GM23338 (cell line): ENCODE measurements at regions not wholly inside any gene's neighbourhood (a gene's known extent, or its start where the extent isn't known, plus 50 kb on each side); places are given as distances from the start of the nearest gene placed in this dataset.

Source experiments
- ATAC-seq: fragments of 200-7000 bp; cut with Tn5 transposase; 3 replicates; pipeline ENCODE4 v1.9.1; 2020
- DNase-seq: peaks from one replicate; pipeline ENCODE4 v3.0.0-alpha.2; 2015; ENCODE audit warnings: low spot score
- H2AFZ ChIP-seq: fragments of 200-600 bp; sonication (generic); 2 replicates; pipeline ENCODE4 v1.8.0; 2016; ENCODE audit warnings: antibody characterized with exemption, mild to moderate bottlenecking, moderate library complexity
- H3F3A ChIP-seq: fragments of 200-600 bp; sonication (generic); replicated peaks from 2 replicates; pipeline ENCODE4 v1.8.0; 2017; ENCODE audit warnings: antibody characterized with exemption, mixed run types, low read depth
- H3K27ac ChIP-seq: fragments of 200-600 bp; sonication (generic); 2 replicates; pipeline ENCODE4 v1.6.1; 2016; ENCODE audit warnings: low read depth
- H3K27me3 ChIP-seq: fragments of 200-600 bp; sonication (generic); 2 replicates; pipeline ENCODE4 v1.8.0; 2016; ENCODE audit warnings: mild to moderate bottlenecking, mixed run types, moderate library complexity; ENCODE audit not compliant: insufficient read depth
- H3K36me3 ChIP-seq: fragments of 200-600 bp; sonication (generic); 2 replicates; pipeline ENCODE4 v1.8.0; 2016; ENCODE audit warnings: mild to moderate bottlenecking; ENCODE audit not compliant: insufficient read depth
- H3K4me1 ChIP-seq: fragments of 200-600 bp; sonication (generic); 2 replicates; pipeline ENCODE4 v1.8.0; 2016; ENCODE audit warnings: mild to moderate bottlenecking, moderate library complexity; ENCODE audit not compliant: insufficient read depth
- H3K4me2 ChIP-seq: fragments of 200-600 bp; sonication (generic); 2 replicates; pipeline ENCODE4 v1.7.1; 2017; ENCODE audit warnings: mixed run types
- H3K4me3 ChIP-seq: fragments of 200-600 bp; sonication (generic); 2 replicates; pipeline ENCODE4 v1.6.1; 2016; ENCODE audit warnings: mixed run types
- H3K79me2 ChIP-seq: fragments of 200-600 bp; sonication (generic); replicated peaks from 2 replicates; pipeline ENCODE4 v1.8.0; 2017; ENCODE audit warnings: mild to moderate bottlenecking; ENCODE audit not compliant: insufficient read depth
- H3K9me2 ChIP-seq: fragments of 200-600 bp; sonication (generic); 2 replicates; pipeline ENCODE4 v1.8.0; 2017; ENCODE audit not compliant: insufficient read depth
- H4K20me1 ChIP-seq: fragments of 200-600 bp; sonication (generic); replicated peaks from 2 replicates; pipeline ENCODE4 v1.8.0; 2017; ENCODE audit warnings: mild to moderate bottlenecking; ENCODE audit not compliant: insufficient read depth
- H3K27ac Mint-ChIP-seq: 2 replicates; pipeline ENCODE4 v1.8.0; 2020; ENCODE audit warnings: inconsistent platforms, mild to moderate bottlenecking, moderate library complexity, mixed read lengths
- H3K27me3 Mint-ChIP-seq: 3 replicates; pipeline ENCODE4 v1.8.0; 2022; ENCODE audit warnings: low read depth, mild to moderate bottlenecking, moderate library complexity, mixed read lengths, inconsistent platforms; ENCODE audit not compliant: insufficient read depth, poor library complexity
- H3K36me3 Mint-ChIP-seq: 3 replicates; pipeline ENCODE4 v1.8.0; 2021; ENCODE audit warnings: low read depth, mild to moderate bottlenecking, inconsistent platforms, moderate library complexity, mixed read lengths
- H3K4me1 Mint-ChIP-seq: 3 replicates; pipeline ENCODE4 v1.8.0; 2020; ENCODE audit warnings: mild to moderate bottlenecking, inconsistent platforms, mixed read lengths
- H3K4me3 Mint-ChIP-seq: 3 replicates; pipeline ENCODE4 v1.8.0; 2021; ENCODE audit warnings: moderate library complexity, mild to moderate bottlenecking, inconsistent platforms, mixed read lengths
- H3K9me3 Mint-ChIP-seq: 3 replicates; pipeline ENCODE4 v1.8.0; 2020; ENCODE audit warnings: moderate library complexity, mild to moderate bottlenecking, inconsistent platforms, mixed read lengths
- EZH2 ChIP-seq: fragments of 200-600 bp; sonication (generic); IDR thresholded peaks from one replicate; pipeline ENCODE4 v1.8.0; 2017; ENCODE audit warnings: antibody characterized with exemption, mild to moderate bottlenecking, low read depth; ENCODE audit not compliant: unreplicated experiment
- TF ChIP-seq, protein P1 (sequence below): fragments of 250-450 bp; sonication (Bioruptor Pico); IDR thresholded peaks from 2 replicates; pipeline ENCODE4 v1.5.0; 2020; ENCODE audit warnings: mild to moderate bottlenecking, moderate library complexity

DNA sequence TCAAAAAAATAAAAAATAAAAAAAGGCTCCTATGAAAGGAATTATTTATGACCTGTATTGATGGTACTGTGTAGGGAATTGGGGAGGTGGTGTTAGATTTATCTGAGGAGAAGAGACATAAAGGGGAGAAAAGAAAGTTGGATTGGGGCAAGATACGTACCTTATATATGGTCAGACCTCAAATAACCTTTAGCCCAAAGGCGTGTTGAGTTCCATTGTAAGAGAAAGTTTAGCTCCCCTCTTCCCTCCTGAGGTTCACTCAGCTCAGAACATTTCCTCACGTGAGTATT lies 296.9 kb downstream of the ADGB start:
- H3K27me3 Mint-ChIP-seq: peaks cover 2% of the 10 kb centered on the region

More for the DNA sequence above, 296.9 kb downstream of the ADGB start:
- H3K36me3 Mint-ChIP-seq: no peaks in the 10 kb centered on the region
- H3K4me3 Mint-ChIP-seq: no peak overlapping the region
- Histone ChIP-seq H3K27ac (no peak overlapping the region), H3F3A (no peaks in the 10 kb centered on the region), H3K9me2 (peaks cover 14% of the 10 kb centered on the region; the same call in 1 of the 2 replicates), H2AFZ (peak overlapping the region; percentile 1; the same call in 1 of the 2 replicates), H3K4me1 (no peaks in the 10 kb centered on the region), H3K27me3 (no peaks in the 10 kb centered on the region), H3K79me2 (no peaks in the 10 kb centered on the region), H3K4me3 (no peak overlapping the region), H3K36me3 (no peaks in the 10 kb centered on the region), H3K4me2 (no peak overlapping the region), H4K20me1 (no peaks in the 10 kb centered on the region)
- no peaks in the 10 kb centered on the region; the same call in 2 of the 3 replicates for H3K9me3 Mint-ChIP-seq
- ATAC-seq: no peak
- TF ChIP-seq, protein P1, sequence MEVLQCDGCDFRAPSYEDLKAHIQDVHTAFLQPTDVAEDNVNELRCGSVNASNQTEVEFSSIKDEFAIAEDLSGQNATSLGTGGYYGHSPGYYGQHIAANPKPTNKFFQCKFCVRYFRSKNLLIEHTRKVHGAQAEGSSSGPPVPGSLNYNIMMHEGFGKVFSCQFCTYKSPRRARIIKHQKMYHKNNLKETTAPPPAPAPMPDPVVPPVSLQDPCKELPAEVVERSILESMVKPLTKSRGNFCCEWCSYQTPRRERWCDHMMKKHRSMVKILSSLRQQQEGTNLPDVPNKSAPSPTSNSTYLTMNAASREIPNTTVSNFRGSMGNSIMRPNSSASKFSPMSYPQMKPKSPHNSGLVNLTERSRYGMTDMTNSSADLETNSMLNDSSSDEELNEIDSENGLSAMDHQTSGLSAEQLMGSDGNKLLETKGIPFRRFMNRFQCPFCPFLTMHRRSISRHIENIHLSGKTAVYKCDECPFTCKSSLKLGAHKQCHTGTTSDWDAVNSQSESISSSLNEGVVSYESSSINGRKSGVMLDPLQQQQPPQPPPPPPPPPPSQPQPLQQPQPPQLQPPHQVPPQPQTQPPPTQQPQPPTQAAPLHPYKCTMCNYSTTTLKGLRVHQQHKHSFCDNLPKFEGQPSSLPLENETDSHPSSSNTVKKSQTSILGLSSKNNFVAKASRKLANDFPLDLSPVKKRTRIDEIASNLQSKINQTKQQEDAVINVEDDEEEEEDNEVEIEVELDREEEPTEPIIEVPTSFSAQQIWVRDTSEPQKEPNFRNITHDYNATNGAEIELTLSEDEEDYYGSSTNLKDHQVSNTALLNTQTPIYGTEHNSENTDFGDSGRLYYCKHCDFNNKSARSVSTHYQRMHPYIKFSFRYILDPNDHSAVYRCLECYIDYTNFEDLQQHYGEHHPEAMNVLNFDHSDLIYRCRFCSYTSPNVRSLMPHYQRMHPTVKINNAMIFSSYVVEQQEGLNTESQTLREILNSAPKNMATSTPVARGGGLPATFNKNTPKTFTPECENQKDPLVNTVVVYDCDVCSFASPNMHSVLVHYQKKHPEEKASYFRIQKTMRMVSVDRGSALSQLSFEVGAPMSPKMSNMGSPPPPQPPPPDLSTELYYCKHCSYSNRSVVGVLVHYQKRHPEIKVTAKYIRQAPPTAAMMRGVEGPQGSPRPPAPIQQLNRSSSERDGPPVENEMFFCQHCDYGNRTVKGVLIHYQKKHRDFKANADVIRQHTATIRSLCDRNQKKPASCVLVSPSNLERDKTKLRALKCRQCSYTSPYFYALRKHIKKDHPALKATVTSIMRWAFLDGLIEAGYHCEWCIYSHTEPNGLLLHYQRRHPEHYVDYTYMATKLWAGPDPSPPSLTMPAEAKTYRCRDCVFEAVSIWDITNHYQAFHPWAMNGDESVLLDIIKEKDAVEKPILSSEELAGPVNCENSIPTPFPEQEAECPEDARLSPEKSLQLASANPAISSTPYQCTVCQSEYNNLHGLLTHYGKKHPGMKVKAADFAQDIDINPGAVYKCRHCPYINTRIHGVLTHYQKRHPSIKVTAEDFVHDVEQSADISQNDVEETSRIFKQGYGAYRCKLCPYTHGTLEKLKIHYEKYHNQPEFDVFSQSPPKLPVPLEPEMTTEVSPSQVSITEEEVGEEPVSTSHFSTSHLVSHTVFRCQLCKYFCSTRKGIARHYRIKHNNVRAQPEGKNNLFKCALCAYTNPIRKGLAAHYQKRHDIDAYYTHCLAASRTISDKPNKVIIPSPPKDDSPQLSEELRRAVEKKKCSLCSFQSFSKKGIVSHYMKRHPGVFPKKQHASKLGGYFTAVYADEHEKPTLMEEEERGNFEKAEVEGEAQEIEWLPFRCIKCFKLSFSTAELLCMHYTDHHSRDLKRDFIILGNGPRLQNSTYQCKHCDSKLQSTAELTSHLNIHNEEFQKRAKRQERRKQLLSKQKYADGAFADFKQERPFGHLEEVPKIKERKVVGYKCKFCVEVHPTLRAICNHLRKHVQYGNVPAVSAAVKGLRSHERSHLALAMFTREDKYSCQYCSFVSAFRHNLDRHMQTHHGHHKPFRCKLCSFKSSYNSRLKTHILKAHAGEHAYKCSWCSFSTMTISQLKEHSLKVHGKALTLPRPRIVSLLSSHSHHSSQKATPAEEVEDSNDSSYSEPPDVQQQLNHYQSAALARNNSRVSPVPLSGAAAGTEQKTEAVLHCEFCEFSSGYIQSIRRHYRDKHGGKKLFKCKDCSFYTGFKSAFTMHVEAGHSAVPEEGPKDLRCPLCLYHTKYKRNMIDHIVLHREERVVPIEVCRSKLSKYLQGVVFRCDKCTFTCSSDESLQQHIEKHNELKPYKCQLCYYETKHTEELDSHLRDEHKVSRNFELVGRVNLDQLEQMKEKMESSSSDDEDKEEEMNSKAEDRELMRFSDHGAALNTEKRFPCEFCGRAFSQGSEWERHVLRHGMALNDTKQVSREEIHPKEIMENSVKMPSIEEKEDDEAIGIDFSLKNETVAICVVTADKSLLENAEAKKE (CRISPR knock-in tag): no peak
- TF ChIP-seq EZH2: no peak
- DNase-seq: no peak
- no peak overlapping the region for H3K27ac Mint-ChIP-seq
- H3K4me1 Mint-ChIP-seq: peaks cover 3% of the 10 kb centered on the region; the same call in 2 of the 3 replicates
